H9 (cell line): ENCODE measurements at regions not wholly inside any gene's neighbourhood (a gene's known extent, or its start where the extent isn't known, plus 50 kb on each side); places are given as distances from the start of the nearest gene placed in this dataset.
A peak's percentile ranks its signal among the peaks of the same experiment; 100 is the strongest.
"Not testable (repeated sequence)": the region's sequence is repeated elsewhere in the genome, so short reads cannot be mapped to it uniquely, and the experiment has no call there.

Experiments used
- DNase-seq: peaks from one replicate; pipeline ENCODE4 v3.0.0-alpha.2; 2017
- H2AFZ ChIP-seq: one replicate; pipeline ENCODE4 v1.6.1; 2013; ENCODE audit warnings: mild to moderate bottlenecking, low read length, control low read depth, moderate library complexity
- H2AK5ac ChIP-seq: 2 replicates; pipeline ENCODE4 v1.6.1; 2013; ENCODE audit warnings: low read length, control low read depth, mixed read lengths; ENCODE audit not compliant: insufficient read length
- H2BK120ac ChIP-seq: one replicate; pipeline ENCODE4 v1.6.1; 2013; ENCODE audit warnings: low read depth, mild to moderate bottlenecking, low read length, control low read depth, inconsistent platforms; ENCODE audit not compliant: poor library complexity, severe bottlenecking
- H2BK12ac ChIP-seq: 2 replicates; pipeline ENCODE4 v1.6.1; 2013; ENCODE audit warnings: low read length, control low read depth, mixed read lengths, low read depth; ENCODE audit not compliant: insufficient read length
- H2BK15ac ChIP-seq: 2 replicates; pipeline ENCODE4 v1.6.1; 2013; ENCODE audit warnings: low read depth, low read length, control low read depth
- H2BK20ac ChIP-seq: one replicate; pipeline ENCODE4 v1.6.1; 2013; ENCODE audit warnings: low read depth, mild to moderate bottlenecking, low read length, control low read depth, inconsistent platforms; ENCODE audit not compliant: poor library complexity, severe bottlenecking
- H2BK5ac ChIP-seq: 2 replicates; pipeline ENCODE4 v1.6.1; 2013; ENCODE audit warnings: low read length, control low read depth, mixed read lengths; ENCODE audit not compliant: insufficient read length
- H3K14ac ChIP-seq: 2 replicates; pipeline ENCODE4 v1.6.1; 2013; ENCODE audit warnings: low read length, control low read depth; ENCODE audit not compliant: insufficient read depth
- H3K18ac ChIP-seq: 2 replicates; pipeline ENCODE4 v1.6.1; 2013; ENCODE audit warnings: low read depth, mild to moderate bottlenecking, mixed read lengths, low read length, control low read depth; ENCODE audit not compliant: insufficient read length
- H3K23ac ChIP-seq: 2 replicates; pipeline ENCODE4 v1.6.1; 2013; ENCODE audit warnings: low read length, control low read depth, mixed read lengths, low read depth; ENCODE audit not compliant: insufficient read length
- H3K23me2 ChIP-seq: 2 replicates; pipeline ENCODE4 v1.6.1; 2013; ENCODE audit warnings: low read depth, mild to moderate bottlenecking, mixed read lengths, low read length, control low read depth; ENCODE audit not compliant: insufficient read length, poor library complexity, severe bottlenecking
- H3K27ac ChIP-seq: 2 replicates; pipeline ENCODE4 v1.5.1; 2013; ENCODE audit warnings: low read length, control low read depth, mixed read lengths, low read depth; ENCODE audit not compliant: insufficient read length
- H3K27me3 ChIP-seq: 2 replicates; pipeline ENCODE4 v1.6.1; 2013; ENCODE audit warnings: low read length, control low read depth, inconsistent platforms; ENCODE audit not compliant: insufficient read depth
- H3K4ac ChIP-seq: 2 replicates; pipeline ENCODE4 v1.6.1; 2013; ENCODE audit warnings: low read depth, mild to moderate bottlenecking, control low read depth, inconsistent platforms, low read length, moderate library complexity
- H3K4me1 ChIP-seq: 2 replicates; pipeline ENCODE4 v1.6.1; 2013; ENCODE audit warnings: low read length, control low read depth, inconsistent platforms; ENCODE audit not compliant: insufficient read depth
- H3K4me2 ChIP-seq: 2 replicates; pipeline ENCODE4 v1.6.1; 2013; ENCODE audit warnings: low read length, control low read depth, mixed read lengths; ENCODE audit not compliant: insufficient read length, insufficient read depth
- H3K56ac ChIP-seq: 2 replicates; pipeline ENCODE4 v1.6.1; 2013; ENCODE audit warnings: low read depth, mild to moderate bottlenecking, mixed read lengths, low read length, control low read depth; ENCODE audit not compliant: insufficient read length
- H3K79me1 ChIP-seq: 2 replicates; pipeline ENCODE4 v1.6.1; 2013; ENCODE audit warnings: low read depth, mild to moderate bottlenecking, moderate library complexity, low read length, control low read depth, inconsistent platforms; ENCODE audit not compliant: insufficient read depth, poor library complexity, severe bottlenecking
- H3K79me2 ChIP-seq: 2 replicates; pipeline ENCODE4 v1.6.1; 2013; ENCODE audit warnings: low read length, control low read depth, inconsistent platforms; ENCODE audit not compliant: insufficient read depth
- H3K9ac ChIP-seq: 2 replicates; pipeline ENCODE4 v1.6.1; 2013; ENCODE audit warnings: low read length, control low read depth, mixed read lengths; ENCODE audit not compliant: insufficient read length; ENCODE audit errors: extremely low read depth
- H3K9me3 ChIP-seq: one replicate; pipeline ENCODE4 v1.6.1; 2013; ENCODE audit warnings: low read depth, low read length, inconsistent platforms; ENCODE audit not compliant: control insufficient read depth
- H3T11ph ChIP-seq: one replicate; pipeline ENCODE4 v1.6.1; 2013; ENCODE audit warnings: mild to moderate bottlenecking, low read length, control low read depth, inconsistent platforms
- H4K20me1 ChIP-seq: one replicate; pipeline ENCODE4 v1.6.1; 2013; ENCODE audit not compliant: control insufficient read depth, insufficient read length, insufficient read depth
- H4K5ac ChIP-seq: 2 replicates; pipeline ENCODE4 v1.6.1; 2013; ENCODE audit warnings: low read depth, mild to moderate bottlenecking, mixed read lengths, low read length, control low read depth; ENCODE audit not compliant: insufficient read length
- H4K8ac ChIP-seq: replicated peaks from 2 replicates; pipeline ENCODE4 v1.6.1; 2013; ENCODE audit warnings: low read length, control low read depth, mixed read lengths, low read depth; ENCODE audit not compliant: insufficient read length
- H4K91ac ChIP-seq: 2 replicates; pipeline ENCODE4 v1.6.1; 2013; ENCODE audit warnings: low read depth, mild to moderate bottlenecking, moderate library complexity, mixed read lengths, low read length, control low read depth; ENCODE audit not compliant: insufficient read length
- H3K27ac Mint-ChIP-seq, 3 experiments: 2 replicates in 2 of 3; 3 replicates in 1 of 3; pipeline ENCODE4 v1.8.0; 2020 to 2021; ENCODE audit warnings: mixed read lengths in 3 of 3, mild to moderate bottlenecking in 1 of 3, moderate library complexity in 1 of 3
- H3K27me3 Mint-ChIP-seq: 2 replicates; pipeline ENCODE4 v1.8.0; 2021; ENCODE audit warnings: low read depth, mild to moderate bottlenecking, moderate library complexity, mixed read lengths
- H3K36me3 Mint-ChIP-seq, 3 experiments: 2 replicates in 2 of 3; 3 replicates in 1 of 3; pipeline ENCODE4 v1.8.0; 2020 to 2021; ENCODE audit warnings: low read depth in 3 of 3, mixed read lengths in 3 of 3; ENCODE audit not compliant: insufficient read depth in 1 of 3
- H3K4me1 Mint-ChIP-seq, 2 experiments: 2 replicates each; pipeline ENCODE4 v1.8.0; 2020; ENCODE audit warnings: mixed read lengths in 2 of 2
- H3K4me3 Mint-ChIP-seq, 2 experiments: 2 replicates in 1 of 2; 3 replicates in 1 of 2; pipeline ENCODE4 v1.8.0; 2020 to 2021; ENCODE audit warnings: mild to moderate bottlenecking in 2 of 2, mixed read lengths in 2 of 2, moderate library complexity in 1 of 2
- H3K9me3 Mint-ChIP-seq, 2 experiments: 2 replicates in 1 of 2; 3 replicates in 1 of 2; pipeline ENCODE4 v1.8.0; 2020; ENCODE audit warnings: mild to moderate bottlenecking in 2 of 2, mixed read lengths in 2 of 2, moderate library complexity in 1 of 2
- CTCF ChIP-seq: fragments of 200-600 bp; sonication (generic); conservative IDR thresholded peaks from 3 replicates; pipeline ENCODE4 v1.8.0; 2021; ENCODE audit warnings: antibody characterized with exemption, mild to moderate bottlenecking
- WGBS: extraction: QIAGEN DNeasy Blood & Tissue Kit; methylation state at CpG from one replicate; pipeline ENCODE4 v1.1.7; 2013; ENCODE audit warnings: missing lambda C conversion rate, low lambda C conversion rate, mixed read lengths; ENCODE audit not compliant: insufficient read length; ENCODE audit errors: extremely low coverage; 5-methylcytosine and 5-hydroxymethylcytosine counted together

GRCh38 chr6:170142559-170142958, 148.3 kb downstream of the DLL1 start:
- Mint-ChIP-seq H3K4me3 (no peak overlapping the region), H3K36me3 (peaks cover 7 to 10% (median 10%) of the 10 kb centered on the region in 3 experiments; a peak in 6 of 7 replicates), H3K27ac (no peak overlapping the region), H3K27me3 (peaks cover 17% of the 10 kb centered on the region), H3K9me3 (peaks cover 34 to 38% of the 10 kb centered on the region in 2 experiments), H3K4me1 (no peaks in the 10 kb centered on the region)
- H2AK5ac ChIP-seq: no peak overlapping the region
- H3K23ac ChIP-seq: no peak overlapping the region
- H3K4me2 ChIP-seq: no peak overlapping the region
- H2BK120ac ChIP-seq: no peak overlapping the region
- no peaks in the 10 kb centered on the region for H3K23me2 ChIP-seq
- H2BK5ac ChIP-seq: no peak overlapping the region
- no peaks in the 10 kb centered on the region for H4K20me1 ChIP-seq
- H3K9me3 ChIP-seq: no peaks in the 10 kb centered on the region
- no peak overlapping the region for H2BK12ac ChIP-seq
- TF ChIP-seq CTCF: no peak
- H4K5ac ChIP-seq: no peak overlapping the region
- H3K27me3 ChIP-seq: no peaks in the 10 kb centered on the region
- H3K79me2 ChIP-seq: no peaks in the 10 kb centered on the region
- no peak overlapping the region for H3K56ac ChIP-seq
- no peak overlapping the region for H3K14ac ChIP-seq
- H3K4ac ChIP-seq: no peak overlapping the region
- H3K4me1 ChIP-seq: no peaks in the 10 kb centered on the region
- no peak overlapping the region for H3K9ac ChIP-seq
- H4K91ac ChIP-seq: no peak overlapping the region
- no peak overlapping the region for H2AFZ ChIP-seq
- DNase-seq: no peak
- H2BK20ac ChIP-seq: no peak overlapping the region
- no CpG with 5 or more reads among the region's 7 CpGs for WGBS
- no peak overlapping the region for H2BK15ac ChIP-seq
- no peak overlapping the region for H3K18ac ChIP-seq
- H3K79me1 ChIP-seq: no peaks in the 10 kb centered on the region
- no peak overlapping the region for H3T11ph ChIP-seq
- no peak overlapping the region for H4K8ac ChIP-seq
- H3K27ac ChIP-seq: no peak overlapping the region

GRCh38 chr6:170141061-170141460, 149.8 kb downstream of the DLL1 start:
- WGBS: no CpG with 5 or more reads among the region's 10 CpGs
- H2AK5ac ChIP-seq, H3K4me1 Mint-ChIP-seq, H3K9me3 ChIP-seq, H3K4ac ChIP-seq, H3K79me2 ChIP-seq, H2BK20ac ChIP-seq, H3K79me1 ChIP-seq, H3K4me3 Mint-ChIP-seq, H3K4me2 ChIP-seq, H4K8ac ChIP-seq, H4K5ac ChIP-seq, H3K27me3 ChIP-seq, H3K18ac ChIP-seq, H2BK5ac ChIP-seq, H2AFZ ChIP-seq, H3K4me1 ChIP-seq, H2BK12ac ChIP-seq, H3K23ac ChIP-seq, DNase-seq, H3K9ac ChIP-seq, H4K91ac ChIP-seq, H3K27ac ChIP-seq, H2BK120ac ChIP-seq, H3K56ac ChIP-seq, H3K23me2 ChIP-seq, H2BK15ac ChIP-seq, H3K14ac ChIP-seq, H4K20me1 ChIP-seq, H3T11ph ChIP-seq: not testable (repeated sequence)
- H3K9me3 Mint-ChIP-seq: peaks cover 39 to 41% of the 10 kb centered on the region in 2 experiments
- H3K36me3 Mint-ChIP-seq: peaks cover 7 to 18% (median 10%) of the 10 kb centered on the region in 3 experiments; a peak in 6 of 7 replicates
- H3K27ac Mint-ChIP-seq: peak overlapping the region in 1 of 3 experiments; percentile 26; a peak in 1 of 7 replicates
- H3K27me3 Mint-ChIP-seq: peaks cover 16% of the 10 kb centered on the region
